Fibroblast of skin of right biceps (primary cell): ENCODE measurements at regions not wholly inside any gene's neighbourhood (a gene's known extent, or its start where the extent isn't known, plus 50 kb on each side); places are given as distances from the start of the nearest gene placed in this dataset.

ENCODE experiments used
- DNase-seq: peaks from one replicate; pipeline ENCODE4 v3.0.0-alpha.2; 2013

DNA sequence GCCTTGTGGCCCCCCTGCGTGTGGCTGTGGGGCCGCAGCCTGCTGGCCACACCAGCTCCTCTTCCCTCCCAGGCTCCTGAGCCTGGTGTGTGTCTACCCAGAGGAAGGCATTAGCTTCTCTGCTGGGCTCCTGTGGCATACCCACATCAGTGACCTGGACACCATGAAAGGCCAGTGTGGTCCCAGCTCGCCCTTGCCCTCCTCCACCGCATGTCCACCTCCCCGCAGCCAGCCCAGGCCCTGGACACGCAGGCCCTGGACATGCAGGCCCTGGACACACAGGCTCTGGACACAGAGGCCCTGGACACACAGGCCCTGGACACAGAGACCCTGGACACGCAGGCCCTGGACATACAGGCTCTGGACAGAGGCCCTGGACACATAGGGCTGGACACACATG lies 153.4 kb upstream of the PPP1R26 start:
- DNase-seq = no peak

DNA sequence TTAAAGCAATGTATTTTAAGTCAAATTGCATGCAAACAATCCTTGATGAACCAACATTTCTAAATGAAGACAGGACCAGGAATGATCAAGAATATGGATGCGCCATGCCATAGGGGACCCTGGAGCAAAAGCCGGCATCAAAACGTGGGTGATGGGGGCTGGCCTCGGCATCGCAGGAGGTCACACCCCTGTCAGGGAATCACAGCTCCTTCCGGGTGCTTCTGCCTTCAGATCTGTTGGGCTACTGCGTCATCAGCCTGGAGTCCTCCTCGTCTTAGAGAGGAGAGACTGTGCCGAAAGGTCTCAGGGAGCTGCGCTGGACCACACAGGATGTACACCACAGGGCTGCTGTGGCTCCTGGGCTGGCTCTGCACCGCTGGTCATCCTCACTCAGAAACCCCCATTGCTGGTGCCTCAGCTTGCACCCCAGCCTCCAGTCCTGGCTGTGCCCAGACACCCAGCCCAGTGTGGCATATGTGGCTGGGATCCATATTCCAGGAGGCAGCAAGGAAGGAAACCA lies 152.9 kb upstream of the PPP1R26 start:
- no peak for DNase-seq

DNA sequence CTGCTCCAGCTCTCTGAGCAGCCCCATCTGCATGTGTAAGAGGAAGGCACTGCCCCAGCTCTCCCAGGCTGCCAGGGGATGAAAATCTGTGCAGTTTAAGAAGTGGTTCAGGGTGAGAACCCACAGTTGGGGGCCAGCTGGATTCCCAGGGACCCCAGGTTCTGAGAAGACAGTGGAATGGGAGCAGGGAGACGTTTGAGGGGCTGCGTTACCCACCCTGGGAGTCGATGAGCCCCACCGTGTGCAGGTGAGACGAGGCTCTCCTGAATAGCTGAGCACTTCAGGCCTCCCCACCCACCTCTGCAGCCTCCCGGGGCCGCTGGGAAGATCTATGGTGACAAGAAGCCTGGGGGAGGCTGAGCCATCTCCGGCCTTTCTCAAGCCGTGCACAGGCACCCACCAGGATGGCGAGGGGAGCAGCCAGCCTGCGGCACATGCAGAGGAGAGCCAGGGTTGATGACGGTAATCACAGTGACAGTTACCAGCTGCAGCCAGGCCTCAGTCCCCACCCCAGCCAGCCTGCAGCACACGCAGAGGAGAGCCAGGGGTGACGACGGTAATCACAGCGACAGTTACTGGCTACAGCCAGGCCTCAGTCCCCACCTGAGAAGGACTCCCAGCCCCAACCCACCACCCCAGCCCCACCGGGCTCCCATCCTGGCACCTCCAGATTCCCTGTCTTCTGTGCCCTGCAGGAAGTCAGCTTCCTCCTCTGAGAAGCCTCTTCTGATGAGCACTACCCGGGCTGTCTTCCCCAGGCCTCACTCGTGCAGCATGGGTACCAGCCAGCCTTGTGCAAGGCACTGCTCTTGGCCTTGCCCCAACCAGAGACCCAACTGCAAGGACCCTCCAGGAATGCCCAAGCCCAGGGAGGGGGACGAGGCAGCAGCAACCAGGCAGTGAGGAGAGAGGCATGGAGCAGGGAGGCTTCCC lies 150.8 kb upstream of the PPP1R26 start:
- DNase-seq = no peak

DNA sequence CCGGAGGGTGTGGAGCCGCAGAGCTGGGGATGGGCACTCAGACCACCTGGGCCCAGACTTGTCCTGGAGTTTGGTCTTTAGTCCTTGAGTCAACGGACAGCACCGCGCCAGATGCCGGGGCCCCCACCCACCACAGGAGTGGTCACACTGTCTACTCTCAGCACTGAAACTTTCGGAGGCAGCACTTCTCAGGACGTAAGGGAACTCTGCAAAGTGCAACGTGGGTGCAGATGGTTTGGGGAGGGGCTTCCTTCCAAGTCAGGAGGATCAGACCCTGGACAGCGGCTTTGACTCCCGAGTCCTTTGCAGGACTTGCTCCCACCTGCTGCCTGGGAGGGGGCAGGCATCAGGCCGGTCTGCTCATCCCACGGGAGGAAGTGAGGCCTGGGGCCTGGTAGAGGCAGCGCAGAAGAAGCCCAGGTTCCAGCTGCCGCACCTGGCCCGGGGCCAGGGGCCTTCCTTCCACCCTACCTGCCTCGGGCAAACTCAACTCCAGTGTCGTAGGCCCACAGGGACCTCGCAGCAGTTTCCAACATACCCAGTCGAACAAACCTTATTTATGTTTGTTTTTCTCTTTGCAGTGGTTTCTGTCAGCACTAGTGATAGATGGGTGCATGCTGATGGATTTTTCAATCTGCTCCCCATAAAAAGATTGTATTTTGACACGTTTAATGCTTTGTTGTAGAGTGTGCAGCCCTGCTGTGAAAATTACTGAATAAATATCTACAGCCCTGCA lies 149.8 kb upstream of the PPP1R26 start:
- DNase-seq = no peak

DNA sequence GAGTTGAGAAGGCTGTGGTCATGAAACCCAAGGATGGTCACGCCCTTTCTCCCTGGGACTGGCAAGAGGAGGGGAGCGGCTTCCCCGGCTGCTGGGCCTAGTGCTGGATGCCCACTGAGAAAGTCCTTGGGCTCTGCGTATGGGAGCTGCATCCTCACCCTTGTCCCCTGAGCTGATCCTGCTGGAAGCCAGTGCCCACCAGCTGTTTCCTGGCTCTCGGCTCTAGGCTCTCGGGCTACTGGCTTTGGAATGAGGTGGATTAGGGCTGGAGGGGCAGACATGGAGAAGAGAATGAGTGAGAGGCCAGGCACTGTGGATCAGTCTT lies 149.3 kb upstream of the PPP1R26 start:
- DNase-seq = no peak

DNA sequence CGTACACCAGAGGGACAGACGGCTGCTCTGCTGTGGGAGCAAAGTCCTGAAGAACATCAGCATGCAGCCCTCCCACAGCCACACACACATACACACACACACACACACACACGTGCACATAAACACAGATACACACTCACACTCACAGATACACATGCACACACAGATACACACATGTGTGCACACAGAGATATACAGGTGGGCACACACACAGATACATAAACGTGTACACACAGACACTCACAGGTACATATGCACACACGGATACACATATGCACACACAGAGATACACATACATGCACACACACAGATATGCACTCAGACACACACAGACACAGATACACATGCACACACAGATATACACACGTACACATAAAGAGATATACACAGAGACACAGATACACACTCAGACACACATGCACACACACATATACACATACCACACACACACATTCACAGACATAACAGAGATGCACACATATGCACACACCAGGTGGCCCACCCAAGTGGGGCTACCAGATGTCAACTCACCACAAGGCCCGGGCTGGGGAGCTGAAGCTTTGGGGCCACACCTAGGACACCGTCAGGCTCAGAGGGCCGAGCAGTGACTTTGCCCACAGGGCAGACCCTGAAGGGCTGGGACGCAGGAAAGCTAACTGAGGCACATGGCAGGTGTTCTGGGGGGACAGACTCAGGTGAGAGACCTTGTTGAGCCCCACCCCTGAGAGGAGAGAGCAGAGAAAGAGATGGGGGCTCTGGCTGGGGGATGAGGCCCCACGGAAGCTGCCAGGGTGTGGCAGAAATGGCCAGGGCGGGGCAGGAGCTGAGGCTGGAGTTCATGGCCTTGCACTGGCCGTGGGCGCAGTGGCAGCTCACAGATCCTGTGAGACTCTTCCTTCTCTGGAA lies 148.6 kb upstream of the PPP1R26 start:
- DNase-seq = no peak

DNA sequence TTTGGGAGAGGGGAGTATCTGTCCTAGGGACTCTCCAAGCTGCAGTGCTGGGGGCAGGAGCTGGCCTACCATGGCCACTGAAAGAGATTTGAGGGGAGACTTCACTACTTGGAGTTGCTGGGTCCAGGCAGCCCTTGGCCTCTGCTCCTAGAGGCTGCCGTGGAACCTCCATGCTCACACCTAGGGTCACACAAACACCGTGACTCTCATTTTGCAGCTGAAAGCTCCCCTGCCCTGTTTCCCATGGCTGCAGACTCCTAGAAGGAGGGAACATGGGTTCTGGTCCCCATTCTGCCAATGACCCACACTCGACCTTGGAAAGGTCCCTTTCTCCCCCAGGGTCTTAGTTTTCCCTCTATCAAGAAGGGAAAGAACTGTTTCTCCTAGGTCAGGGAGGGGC lies 147.1 kb upstream of the PPP1R26 start:
- DNase-seq = no peak

DNA sequence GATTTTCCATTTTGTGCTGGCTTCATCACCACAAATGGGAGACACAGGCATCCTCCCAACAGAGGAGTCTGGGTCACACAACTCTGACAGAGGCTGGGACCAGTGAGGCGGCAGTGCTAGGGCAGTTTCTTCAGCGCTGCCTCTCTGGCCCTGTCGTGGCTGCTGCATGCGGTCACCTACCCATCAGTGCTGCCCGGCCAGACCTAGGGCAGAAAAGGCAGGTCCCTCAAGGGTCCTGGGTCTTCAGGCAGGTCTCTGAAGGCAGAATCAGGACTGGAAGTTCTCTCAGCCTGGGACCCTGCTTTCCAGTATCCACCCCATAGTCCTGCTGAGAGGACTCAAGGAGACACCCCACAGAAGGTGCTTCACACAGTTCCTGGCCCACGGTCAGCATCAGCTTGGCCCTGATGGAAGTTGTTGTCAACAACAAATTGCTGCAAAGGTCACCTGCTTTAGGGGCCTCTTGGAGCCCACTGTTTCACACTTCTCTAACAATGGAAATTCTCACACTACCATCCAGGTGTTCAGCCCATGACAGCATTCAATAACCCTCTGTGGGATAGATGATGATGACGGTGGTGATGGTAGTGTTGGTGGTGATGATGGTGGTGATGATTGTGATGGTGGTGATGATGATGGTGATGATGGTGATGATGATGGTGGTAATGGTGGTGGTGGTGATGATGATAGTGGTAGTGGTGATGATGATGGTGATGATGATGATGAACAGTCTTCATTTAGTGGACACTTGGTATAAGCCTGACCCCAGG lies 146.4 kb upstream of the PPP1R26 start:
- no peak for DNase-seq

DNA sequence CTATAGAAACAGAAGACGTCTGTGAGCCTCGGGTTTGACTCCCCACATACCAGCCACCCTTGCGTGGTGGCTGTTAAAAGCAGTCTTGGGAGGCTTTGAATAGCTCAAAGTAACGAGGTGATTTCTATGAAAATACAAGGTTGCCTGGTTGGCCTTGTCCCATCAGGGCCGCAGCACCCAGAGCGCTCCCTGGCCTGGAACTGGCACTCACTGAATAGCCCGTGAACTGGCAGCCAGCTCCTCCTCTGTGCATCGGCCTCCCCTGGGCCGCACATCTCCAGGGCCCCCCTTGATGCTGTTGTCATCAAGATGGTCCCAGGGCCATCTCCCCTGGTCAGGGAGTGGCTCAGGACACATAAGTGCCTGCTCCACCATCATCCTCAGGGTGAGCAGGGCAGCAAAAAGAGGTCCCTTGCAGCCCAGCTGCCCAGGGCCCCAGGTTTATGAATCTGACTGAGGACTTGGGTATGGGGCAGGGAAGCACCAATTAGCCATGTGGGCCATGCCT lies 144.6 kb upstream of the PPP1R26 start:
- no peak for DNase-seq

DNA sequence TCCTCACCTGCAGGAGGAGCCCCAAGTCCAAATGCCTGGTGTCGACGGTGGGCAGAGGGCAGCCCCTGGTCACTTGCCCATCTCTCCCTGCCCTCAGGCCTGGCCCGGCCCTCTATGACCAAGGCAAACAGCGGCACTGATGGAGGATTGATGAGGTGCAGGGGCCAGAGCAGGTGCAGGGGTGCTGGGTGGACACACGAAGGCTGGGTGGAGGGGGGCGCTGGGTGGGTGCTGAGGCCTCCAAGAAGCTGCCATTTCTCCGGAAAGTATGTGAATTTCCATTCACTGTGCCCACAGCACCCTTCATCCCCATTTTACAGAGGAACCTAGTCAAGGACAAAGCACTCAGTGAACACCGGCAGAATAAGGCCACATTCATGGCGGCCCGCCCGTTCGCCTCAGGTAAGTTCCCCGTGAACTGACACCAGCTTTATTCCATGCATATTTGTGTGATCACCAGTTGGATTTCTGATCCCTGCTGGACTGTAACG lies 143.8 kb upstream of the PPP1R26 start:
- no peak for DNase-seq

DNA sequence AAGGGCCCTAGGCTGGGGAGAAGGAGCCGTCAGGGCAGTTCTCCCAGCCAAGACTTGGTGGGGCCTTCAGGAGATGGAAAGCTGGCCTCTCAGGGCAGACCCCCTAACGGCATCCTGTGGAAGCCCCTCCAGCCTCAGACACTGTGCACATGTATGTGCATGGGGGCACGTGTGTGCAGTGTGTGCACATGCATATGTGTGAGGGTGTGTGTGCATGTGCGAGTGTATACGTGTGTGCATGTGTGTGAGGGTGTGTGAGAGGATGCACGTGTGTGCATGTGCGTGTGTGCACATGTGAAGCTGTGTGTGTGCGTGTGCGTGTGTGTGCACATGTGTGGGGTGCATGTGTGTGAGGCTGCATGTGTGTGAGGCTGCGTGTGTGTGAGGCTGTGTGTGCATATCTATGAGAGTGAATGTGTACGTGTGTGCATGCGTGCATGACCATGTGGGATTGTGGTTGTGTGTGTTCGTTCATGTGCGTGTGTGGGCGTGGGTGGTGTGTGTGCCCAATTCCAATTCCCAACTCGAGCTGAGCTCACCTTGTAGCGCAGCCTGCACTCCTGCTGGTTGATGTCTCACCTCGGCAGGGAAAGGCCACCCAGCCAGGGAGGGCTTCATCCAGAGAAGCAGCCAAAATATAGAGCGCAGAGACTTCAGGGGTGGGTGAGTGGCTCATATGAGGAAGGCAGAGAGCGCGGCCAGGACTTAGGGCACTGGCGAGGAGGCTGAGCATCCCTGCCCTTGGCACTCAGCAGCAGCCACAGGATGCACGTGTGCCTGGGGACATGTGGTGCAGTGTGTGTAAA lies 142.7 kb upstream of the PPP1R26 start:
- no peak for DNase-seq

DNA sequence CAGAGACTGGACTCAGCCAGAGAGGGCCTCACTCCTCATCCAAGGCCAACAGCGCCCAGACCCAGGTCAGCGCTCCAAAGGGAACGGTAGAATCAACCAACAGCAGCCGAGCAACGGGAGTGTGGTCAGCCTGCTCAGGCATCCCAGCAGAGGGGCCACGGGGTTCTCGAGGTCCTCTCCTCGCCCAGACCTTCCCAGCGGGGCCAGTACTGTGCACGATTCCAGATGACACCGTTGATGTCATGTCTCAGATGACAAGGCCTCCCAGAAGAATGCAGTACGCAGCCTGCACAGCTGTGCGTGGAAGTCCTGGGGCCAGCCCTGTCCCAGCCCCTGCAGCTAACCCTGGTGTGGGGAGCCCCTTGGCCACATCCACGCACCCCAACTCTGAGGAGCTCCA lies 141.0 kb upstream of the PPP1R26 start:
- no peak for DNase-seq

DNA sequence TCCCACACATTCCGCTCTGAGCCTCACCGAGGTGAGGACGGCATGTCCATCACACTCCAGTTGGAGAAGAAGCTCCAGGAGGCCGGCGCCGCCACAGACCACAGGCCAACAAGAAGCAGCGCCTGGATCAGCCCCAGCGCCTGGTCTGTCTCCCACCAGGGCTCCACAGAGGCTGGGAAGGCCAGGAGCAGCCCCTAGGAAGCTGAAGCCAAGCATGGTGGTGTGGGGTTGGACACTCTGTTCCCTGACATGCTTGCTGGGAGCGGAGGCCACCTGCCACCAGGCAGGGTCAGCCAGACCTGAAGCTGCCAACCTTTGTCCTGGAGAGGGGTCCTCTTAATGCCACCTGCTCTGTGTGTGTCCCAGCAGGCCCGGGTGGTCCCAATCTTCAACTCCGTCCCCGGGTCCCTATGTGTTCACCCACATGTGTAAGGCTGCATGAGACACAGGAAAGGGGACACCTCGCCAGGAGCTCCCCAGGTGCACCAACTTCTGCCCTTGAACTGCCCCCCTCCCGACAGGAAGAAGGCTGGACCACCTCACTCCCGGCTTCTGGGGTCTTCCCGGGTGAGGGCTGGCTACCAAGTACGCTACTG lies 140.1 kb upstream of the PPP1R26 start:
- no peak for DNase-seq

DNA sequence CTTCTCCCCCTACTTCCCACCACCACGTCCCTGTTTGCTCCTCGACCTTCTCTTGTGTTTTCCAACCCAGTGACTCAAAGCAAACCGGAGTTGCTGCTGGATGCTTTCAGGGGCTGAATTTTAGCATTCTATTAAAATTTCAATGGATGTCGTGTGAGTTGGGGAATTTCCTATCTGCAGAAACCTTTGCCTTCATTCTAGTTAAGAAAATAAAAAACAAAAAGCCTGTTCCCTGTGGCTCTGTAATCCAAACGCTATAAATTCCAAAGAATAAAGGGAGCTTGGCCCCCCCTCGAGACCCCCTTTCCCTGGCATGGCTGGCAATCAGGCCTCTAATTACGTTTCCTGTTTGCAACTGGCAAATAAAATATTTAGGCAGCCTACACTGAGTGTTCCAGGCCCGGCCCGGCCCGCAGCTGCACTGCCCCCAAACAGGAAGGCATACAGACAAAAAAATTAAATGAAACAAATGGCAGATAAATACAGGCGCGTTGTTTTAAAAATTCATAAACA lies 139.4 kb upstream of the PPP1R26 start:
- DNase-seq = no peak

DNA sequence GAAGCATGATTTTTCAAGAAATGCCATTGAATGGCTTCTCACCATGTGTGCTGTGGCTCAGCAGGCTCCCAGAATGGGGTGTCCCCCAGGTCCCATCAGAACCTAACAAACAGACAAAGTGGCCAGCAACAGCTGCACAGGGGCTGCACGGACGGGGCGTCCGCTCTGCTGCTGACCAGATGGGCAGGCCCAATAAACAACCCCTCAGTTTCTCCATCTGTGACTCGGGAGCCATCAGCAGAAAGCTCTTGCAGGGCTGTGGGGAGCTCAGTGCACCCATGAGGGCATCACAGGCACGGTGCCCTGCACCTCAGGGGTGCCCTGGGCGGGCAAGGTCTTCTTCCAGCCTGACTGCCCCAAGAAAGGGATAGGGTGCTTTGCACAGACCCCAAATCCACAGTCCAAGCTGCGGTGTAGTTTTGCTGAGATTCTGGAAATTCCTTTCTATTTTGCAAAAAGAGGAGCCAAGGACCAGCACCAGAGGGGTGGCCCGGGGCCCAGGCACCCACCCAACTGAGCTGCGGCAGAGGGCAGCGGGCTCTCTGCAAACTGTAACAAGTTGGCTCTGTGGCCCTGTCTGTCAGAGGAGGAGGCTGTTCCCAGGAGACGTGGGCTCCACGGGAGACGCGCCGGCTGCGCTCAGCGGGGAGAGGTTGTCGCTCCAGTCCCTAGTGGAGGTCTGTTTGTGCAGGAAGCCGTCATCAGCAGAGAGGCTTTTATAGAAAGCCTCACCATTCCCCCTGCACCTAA lies 138.7 kb upstream of the PPP1R26 start:
- no peak for DNase-seq

DNA sequence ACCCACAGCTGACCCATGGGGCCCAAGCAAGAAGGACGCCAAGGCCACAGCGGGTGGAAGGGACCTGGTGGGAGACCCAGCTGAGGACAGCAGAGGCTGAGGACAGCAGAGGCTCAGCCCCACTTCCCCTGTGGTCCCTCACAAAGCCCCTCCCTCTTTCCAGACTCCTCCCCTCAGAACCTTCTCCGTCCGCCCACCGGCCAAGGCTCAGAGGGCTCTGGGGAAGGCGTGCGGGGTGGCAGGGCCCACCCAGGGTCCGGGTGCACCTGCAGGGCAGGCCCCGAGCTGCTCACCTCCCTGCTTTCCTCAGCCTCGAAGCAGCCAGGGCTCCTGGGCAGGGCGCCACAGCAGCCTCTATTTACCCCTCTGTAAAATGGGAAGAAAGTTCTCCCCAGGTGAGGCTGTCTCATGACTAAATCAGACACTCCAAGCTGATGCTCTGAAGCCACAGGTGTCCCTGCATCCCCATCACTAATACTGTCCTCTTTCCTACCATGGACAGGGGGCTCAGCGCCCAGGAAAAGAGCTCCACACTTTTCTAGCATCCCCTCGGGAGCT lies 137.9 kb upstream of the PPP1R26 start:
- no peak for DNase-seq

DNA sequence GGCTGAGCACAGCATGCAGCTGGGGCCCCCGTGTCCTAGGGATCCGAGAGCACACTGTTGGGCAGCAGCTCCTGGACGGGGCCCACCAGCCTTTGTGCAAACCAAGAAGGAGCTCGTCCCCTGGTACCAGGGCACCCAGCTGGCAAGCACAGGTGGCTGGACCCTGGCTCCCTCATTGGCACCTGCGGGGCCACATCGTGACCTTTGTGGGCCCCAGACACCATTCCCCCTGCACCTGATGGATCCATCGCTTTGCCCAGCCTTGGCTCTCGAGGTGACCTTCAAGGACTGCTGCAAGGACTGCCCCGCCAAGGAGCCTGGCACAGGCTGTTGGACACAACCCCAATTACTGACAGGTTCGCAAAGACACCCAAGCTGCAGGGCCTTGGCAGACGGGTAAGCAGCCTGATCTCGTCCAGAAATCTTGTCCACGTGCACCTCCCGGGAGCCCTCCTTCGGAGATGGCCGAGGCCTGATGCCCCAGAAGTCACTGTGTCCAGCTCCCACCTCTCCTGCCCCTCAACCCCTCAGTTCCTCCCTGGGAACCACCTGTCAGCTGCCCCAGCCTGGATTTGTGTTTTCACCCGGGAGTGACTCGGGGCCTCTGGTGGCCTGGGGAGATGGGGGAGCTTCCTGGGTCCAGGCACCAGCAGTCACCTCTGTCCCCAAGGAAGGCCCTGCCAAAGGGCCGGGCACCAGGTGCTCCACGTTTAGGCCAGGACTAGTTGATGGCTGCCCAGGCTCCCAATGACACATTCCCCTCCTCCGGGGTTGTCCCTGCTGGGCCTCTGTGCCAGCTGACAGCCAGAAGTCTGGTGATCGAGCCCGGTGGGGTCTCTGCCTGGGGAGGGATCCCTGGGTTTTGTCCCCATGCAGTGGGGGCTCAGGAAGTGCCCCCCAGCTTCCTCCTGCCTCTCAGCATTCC lies 137.1 kb upstream of the PPP1R26 start:
- DNase-seq = no peak

DNA sequence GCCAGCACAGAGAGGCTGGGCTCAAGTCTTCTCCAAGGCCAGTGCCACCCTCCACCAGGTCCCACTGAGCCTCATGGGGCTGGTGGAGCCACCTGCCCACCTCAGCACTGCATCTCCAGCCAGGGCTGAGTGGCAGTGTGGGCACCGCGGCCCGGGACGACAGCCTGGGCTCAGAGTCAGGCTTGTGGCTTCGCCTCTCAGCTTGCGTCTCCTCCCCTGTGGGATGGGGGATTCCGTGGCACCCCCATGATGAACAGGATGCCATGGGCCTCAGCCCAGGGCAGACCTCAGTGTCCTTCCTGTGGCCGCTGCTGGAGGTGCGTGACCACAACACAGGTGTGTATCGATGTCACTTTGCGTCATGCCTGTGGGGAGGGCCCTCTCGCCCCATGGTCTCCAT lies 136.4 kb upstream of the PPP1R26 start:
- no peak for DNase-seq
